HG03196 (cell line): ENCODE measurements at regions not wholly inside any gene's neighbourhood (a gene's known extent, or its start where the extent isn't known, plus 50 kb on each side); places are given as distances from the start of the nearest gene placed in this dataset.

Source experiments
- ATAC-seq: cut with Tn5 transposase; IDR thresholded peaks from one replicate; pipeline ENCODE4 v1.9.1; 2021; ENCODE audit not compliant: unreplicated experiment

GRCh38 chr1:221604948-221605347 is 136.9 kb downstream of the DUSP10 start:
- no peak for ATAC-seq

DNA sequence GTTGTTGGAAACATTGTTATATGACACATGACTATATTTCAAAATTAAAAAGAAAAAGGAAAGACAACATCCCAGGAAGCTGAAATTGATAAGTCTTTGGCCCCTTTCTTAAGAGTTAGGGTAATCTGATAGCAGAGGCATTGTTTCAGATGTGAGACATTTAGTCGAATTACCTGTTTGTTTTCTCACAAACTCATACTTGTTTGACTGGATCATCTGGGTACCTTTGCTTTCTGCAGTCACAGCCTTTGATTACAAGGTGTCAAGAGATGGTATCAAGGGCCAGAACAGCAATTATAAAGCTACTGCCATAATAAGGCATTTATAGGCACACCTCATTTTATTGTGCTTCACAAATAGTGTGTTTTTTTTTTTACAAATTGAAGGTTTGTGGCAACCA is 136.3 kb downstream of the DUSP10 start:
- ATAC-seq, result no peak

GRCh38 chr1:221606256-221606655 is 135.6 kb downstream of the DUSP10 start:
- no peak for ATAC-seq

DNA sequence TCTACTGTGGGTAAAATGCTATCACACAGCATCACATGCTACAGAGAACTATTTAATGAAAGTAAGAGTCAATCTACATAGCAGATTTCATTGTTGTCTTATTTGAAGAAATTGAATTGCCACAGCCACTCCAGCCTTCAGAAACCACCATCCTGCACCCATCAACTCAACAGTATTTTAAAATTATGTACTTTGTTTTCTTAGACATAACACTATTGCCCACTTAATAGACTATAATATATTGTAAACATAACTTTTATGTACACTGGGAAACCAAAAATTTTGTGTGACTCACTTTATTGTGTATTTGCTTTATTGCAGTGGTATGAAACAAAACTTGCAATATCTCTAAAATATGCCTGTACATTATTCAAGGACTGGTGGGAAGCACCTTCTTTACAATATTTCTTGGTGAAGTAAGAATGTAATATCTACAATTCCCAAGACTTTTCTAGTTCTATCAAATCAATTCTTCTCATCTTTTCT is 133.0 kb downstream of the DUSP10 start:
- ATAC-seq, result no peak

DNA sequence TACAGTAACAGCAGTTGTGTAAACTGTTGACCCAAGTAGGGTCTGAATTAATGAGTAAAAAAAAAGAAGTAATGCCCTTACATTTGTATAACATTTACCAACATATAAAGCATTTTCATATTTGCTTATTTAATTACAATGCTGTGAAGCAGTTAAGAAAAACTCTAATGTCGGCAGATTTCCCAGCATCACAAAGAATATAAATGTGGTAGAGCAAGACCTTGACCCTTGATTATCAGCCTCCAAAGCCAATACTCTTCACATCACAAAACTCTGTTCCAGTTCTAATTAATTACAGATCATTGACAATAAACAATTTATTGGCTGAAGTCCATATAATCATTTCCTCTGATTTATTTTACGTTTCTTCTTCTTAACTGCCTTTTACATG is 130.2 kb downstream of the DUSP10 start:
- ATAC-seq, result no peak

GRCh38 chr1:221612047-221612777 is 129.7 kb downstream of the DUSP10 start:
- ATAC-seq, result no peak

- no peak for ATAC-seq
These were observed 121.2 kb downstream of the DUSP10 start for GRCh38 chr1:221620437-221621384.

DNA sequence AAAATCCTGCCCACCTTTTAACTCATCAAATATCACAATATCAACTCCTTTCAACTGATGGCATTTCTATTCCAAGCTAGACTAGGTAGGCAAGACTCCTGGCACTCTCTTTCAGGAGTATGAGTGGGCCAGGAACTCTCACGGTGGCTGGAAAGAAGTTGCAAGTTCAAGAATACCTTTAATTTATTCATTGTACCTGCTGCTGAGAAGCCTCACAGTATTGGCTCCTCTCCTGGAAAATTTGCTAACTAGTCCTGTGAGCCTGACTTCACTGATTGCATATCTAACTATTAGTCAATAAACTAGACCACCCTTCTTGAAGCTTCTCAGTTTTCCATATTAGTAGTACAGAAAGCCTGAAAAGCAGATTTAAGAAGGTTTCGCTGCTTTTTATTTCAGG is 120.2 kb downstream of the DUSP10 start:
- ATAC-seq, result no peak

DNA sequence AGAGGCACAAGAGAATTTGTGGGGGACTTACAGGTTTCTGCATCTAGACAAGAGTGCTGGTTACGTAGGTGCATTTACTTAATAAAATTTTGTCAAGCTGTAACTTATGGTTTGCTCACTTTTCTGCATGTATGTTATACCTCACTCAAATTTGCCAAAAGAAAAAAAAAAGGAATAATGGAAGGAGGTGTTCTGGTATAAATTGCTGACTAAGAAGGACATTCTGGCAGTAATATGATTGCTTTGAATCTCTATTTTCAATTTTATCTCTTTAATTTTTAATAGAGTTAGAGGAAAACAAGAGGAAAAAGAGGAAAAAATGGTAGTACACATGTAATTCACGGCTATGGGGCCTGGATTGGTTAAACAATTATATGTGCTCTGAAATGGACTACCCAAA is 119.5 kb downstream of the DUSP10 start:
- ATAC-seq, result no peak

GRCh38 chr1:221625026-221625425 is 116.9 kb downstream of the DUSP10 start:
- no peak for ATAC-seq

DNA sequence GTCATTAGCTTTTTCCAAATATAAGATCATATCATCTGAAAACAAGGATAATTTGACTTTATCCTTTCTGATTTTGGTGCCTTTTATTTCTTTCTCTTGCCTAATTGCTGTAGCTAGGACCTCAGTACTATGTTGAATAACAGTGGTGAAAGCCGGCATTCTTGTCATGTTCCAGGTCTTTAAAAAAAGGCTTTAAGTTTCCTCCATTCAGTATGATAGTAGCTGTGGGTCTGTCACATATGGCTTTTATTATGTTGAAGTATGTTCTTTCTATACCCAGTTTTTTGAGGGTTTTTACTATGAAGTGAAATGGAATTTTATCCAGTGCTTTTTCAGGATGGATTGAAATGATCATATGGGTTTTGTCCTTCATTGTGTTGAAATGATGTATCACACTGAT is 115.8 kb downstream of the DUSP10 start:
- no peak for ATAC-seq

DNA sequence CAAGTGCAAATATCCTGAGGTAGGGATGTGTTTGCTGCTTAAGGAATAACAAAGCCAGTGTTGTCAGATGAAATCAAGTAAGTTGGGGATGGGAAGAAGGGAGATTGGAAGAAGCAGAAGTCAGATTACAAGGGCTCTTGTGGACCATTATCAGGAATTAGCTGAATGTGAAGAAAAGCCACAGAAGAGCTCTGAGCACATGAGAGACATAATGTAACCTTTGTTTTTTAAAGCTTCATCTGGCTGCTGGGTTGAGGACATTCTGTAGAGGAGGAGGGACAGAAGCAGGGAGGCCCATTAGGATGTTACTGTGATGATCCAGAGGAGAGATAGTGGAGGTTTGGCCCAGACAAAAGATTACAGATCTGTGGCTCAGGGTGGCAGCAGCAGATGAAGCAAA is 111.7 kb downstream of the DUSP10 start:
- ATAC-seq, result no peak

- ATAC-seq, result no peak
These were observed 110.3 kb downstream of the DUSP10 start for GRCh38 chr1:221631556-221631955.

DNA sequence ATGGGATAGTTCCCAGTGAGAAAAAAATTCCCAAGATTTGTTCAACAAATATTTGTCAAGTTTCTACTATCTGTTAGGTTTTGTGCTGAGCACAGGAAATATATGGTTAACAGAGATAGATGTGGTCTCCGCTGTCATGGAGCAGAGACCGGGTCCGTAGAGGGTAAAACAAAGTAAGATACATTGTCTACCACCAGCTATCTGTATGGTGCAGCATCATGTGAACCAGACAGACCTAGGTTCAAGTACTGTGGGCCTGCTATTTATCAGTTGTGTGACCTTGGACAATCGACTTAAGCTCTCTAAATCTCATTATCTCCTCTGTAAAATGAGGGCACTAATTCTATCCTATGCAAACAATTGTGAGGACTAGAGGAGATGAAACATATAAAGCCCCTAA is 109.8 kb downstream of the DUSP10 start:
- ATAC-seq, result no peak

DNA sequence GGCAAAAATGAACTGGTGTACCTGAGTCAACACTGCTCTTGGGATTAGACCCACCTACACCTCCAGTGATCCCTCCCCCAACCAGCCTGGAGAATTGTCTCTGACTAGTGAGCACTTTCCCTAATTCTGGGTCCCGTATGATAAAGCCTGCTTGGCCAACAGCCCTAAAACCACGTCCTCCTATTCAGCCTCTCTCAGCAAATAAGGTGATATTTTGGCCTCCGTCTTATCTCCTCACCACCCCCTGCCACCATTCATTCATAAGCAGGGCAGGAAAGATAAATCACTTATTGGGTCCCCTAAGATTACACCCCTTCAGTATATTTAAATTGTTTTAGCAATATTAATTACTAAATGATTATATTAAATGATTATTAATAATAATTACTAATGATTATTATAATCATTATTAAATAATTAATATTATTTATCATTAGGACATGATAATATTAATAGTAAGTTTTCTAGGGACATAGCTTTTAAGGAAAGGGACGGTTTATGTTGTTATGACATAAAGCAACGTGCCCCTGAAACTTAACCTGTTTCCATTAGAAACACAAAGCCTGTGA is 108.0 kb downstream of the DUSP10 start:
- no peak for ATAC-seq

DNA sequence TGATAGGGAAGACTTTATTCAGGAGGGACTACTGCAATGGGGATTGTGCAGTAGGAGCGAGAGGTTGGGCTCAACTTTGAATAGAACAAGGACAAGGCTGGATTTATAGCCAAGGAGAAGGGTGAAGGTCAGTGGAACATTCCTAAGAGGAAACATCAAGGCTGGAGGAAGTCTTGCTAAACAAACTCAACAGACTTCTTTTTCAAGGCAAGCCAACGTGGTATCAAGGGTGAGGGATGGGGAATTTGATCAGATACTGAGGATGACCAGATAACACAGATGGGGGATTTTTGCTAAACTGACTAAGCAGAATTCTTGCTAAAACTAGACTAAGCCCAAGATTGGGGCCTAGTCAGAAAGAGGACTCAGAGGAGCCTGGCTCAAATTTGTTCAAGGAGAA is 107.3 kb downstream of the DUSP10 start:
- no peak for ATAC-seq

- ATAC-seq, result no peak
These were observed 106.6 kb downstream of the DUSP10 start for GRCh38 chr1:221635305-221635704.

DNA sequence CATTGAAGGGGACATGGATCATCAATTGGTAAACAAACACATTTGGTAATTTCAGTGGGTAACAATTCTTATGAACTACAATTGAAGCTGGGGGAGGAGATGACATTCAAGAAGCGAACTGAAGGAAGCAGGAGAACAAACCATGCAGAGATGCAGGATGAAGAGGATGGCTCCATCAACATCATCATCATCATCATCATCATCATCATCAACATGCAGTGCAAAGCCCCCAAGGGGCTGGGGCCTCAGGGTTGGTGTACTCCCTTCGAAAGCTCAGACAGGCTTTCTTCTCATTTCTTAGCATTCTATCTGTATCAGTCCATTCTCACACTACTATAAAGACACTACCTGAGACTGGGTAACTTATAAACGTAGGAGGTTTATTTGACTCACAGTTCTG is 105.8 kb downstream of the DUSP10 start:
- no peak for ATAC-seq

DNA sequence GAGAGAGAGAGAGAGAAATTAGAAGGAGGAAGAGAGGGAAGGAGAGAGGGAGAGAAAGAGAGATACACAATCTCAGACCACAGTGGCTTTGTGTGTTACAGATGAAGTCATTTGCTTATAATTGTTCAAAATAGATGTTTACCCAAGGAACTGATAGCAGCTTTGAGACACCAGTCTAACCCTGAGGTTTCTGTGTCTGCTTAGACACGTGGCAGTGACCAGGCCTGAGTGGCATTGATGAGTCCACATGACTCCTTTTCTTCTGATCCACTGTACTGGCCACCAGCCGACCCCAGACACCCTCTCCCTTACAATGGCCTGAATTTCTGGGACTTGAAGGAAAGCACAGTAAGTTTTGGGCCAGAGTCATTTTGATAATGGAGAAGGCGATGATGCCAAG is 104.9 kb downstream of the DUSP10 start:
- ATAC-seq, result no peak

DNA sequence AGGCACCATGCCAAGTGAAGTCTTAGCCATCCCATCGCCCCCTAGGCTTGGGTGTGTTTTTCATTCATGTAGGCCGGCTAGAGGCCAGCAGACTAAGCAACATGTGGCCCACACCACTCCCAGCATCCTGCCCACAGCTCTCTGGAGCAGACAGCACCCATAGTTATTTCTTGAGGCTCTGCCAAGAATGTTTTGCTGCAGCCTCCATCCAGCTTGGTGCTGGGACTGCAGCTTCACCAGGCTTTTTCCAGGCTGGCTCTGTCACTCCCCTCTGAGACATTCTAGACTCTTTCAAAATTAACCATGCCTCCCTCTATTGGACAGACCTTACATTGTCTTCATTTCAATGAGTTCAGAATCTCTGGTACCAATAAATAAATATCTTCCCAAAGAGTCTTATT is 104.2 kb downstream of the DUSP10 start:
- no peak for ATAC-seq

GRCh38 chr1:221638595-221638994 is 103.3 kb downstream of the DUSP10 start:
- no peak for ATAC-seq

DNA sequence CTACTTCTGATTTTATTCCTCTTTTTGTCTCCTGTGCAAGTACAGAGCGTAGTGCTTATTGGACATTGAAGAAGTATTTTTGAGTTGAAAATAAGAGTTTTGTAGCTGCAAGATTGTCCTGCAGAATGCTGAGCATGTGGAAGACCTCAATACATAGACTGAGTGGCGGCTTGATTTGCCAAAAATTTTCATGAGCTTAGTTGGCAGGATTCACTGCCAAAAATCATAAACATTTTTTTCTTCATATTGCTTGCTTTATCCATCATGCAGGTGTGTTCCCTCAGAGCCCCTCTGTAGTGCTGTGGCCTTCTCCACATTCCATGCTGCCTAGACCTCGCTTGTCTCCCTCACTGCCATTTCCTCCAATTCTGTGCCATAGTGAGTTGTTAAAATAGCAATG is 100.1 kb downstream of the DUSP10 start:
- ATAC-seq, result no peak
